ENCODE measurements at regions not wholly inside any gene's neighbourhood (a gene's known extent, or its start where the extent isn't known, plus 50 kb on each side); places are given as distances from the start of the nearest gene placed in this dataset.
"Not testable (repeated sequence)": the region's sequence is repeated elsewhere in the genome, so short reads cannot be mapped to it uniquely, and the experiment has no call there.

DNA sequence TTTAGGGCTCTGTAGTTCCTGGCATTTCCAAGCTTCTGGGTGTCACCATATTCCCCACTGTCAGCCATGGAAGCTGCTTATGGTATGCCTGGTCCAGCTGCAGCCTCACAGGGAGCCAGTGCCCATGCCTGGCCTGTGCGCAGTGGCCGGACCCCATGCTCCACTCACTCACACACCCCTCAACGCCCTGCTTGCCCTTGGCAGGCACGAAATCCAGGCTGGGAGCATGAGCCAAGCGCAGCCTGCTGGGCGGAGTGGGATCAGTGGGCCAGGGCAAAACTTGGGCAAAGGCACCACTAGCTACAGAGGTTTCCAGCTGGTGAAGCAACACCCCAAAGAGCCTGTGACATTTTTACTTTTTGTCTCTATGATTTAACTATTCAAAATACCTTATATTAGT is 520.4 kb downstream of the RWDD3 start:
- DNase-seq (ENCODE audit: low read depth in 2 of 2): no peak

DNA sequence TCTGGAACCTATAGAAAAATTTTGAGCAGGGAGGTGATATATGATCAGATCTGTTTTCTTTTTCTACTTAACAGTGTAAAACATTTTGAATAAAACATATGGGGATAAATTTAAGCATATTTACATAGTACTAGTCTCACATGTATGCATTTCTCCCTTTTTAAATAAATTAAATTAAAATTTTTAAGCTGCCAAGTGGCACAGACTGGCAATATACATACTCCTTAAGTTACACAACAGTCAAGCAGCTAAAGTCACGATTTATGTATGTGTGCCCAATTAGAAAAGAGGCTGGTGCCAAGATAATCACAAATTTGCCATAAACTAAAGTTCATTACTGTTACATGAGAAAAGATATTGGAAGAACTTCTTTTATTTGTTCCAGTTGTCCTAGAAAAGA is 532.0 kb downstream of the RWDD3 start:
- DNase-seq (ENCODE audit: low read depth in 2 of 2): no peak

GRCh38 chr1:95770581-95770980 is 536.6 kb downstream of the RWDD3 start:
- DNase-seq (ENCODE audit: low read depth in 2 of 2): no peak

DNA sequence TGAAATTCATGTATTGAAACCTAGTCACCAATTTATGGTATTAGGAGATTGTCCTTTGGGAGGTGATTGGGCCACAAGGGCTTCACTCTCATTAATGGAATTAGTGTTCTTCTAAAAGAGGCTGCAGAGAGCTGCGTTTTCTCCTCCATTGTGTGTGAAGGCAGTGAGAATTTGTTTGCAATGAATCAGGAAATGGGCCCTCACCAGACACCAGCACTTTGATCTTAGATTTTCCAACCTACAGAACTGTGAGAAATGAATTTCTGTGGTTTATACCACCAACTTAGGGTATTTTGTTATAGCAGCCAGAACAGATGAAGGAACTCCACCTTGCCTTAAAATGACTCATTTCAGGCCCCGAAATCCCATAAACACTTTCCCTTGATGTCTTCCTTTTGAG is 544.2 kb downstream of the RWDD3 start:
- no peak for DNase-seq (ENCODE audit: low read depth in 2 of 2)

- no peak for DNase-seq (ENCODE audit: low read depth in 2 of 2)
These were observed 546.8 kb downstream of the RWDD3 start for GRCh38 chr1:95780836-95781235.

GRCh38 chr1:95790136-95790535 is 556.1 kb downstream of the RWDD3 start:
- DNase-seq (ENCODE audit: low read depth in 2 of 2): no peak

DNA sequence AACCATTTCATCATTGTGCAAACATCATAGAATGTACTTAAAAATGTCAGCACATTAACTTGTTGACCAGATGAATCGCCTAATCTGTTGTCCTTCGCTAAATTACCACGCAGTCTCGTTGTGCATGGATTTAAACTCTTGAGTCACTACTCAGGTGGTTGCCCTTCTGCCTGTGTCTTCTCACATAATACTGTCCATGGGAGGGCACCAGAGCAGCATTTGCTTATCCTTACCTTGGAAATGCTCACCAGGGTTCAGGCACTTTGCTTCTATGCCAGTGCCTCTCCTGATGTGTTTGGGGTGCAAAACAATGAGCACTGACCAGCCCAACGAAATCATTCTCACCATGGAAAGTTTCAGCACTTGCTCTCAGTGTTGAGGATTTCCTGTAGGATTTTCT is 559.9 kb downstream of the RWDD3 start:
- no peak for DNase-seq (ENCODE audit: low read depth in 2 of 2)

GRCh38 chr1:95797761-95798160 is 563.8 kb downstream of the RWDD3 start:
- not testable (repeated sequence) for DNase-seq (ENCODE audit: low read depth in 2 of 2)

DNA sequence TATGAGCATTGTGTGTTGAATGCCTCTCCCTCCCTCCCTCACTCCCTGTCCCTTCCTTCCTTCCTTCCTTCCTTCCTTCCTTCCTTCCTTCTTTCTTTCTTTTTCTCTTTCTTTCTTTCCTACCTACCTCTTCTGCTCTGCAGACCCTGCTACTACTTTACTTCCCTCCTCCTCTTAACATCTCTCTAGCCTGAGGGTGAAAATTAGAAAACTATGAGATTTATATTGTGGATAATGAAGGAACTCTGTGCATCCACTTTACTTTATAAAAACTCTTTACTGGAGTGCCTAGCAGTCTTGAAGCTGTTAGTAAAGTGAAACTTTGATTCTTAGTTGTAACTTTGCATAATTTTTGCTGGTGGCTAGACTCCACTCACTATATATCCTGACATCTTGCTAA is 572.2 kb downstream of the RWDD3 start:
- DNase-seq (ENCODE audit: low read depth in 2 of 2): no peak

GRCh38 chr1:95809391-95809790 is 575.4 kb downstream of the RWDD3 start:
- DNase-seq (ENCODE audit: low read depth in 2 of 2): no peak

- no peak for DNase-seq (ENCODE audit: low read depth in 2 of 2)
These were observed 581.5 kb downstream of the RWDD3 start for GRCh38 chr1:95815511-95815910.

DNA sequence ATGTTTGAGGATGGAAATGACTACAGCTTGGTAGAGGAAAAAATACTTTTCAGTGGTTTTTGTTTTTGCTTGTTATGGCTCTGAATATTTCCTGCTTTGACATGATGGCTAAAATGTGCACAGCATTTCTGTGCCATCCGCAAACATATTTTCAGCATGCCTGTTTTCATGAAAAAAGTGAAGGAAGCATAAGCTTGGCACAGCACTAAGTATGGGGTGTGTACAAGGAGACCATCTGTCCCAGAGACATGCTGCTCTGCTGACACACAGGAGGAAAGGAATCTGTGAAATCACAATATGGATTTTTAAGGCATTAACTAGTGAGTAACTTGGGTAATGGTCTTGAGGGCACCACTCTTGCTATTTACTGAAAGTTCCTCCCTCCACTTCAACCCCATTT is 595.5 kb downstream of the RWDD3 start:
- no peak for DNase-seq (ENCODE audit: low read depth in 2 of 2)

- DNase-seq (ENCODE audit: low read depth in 2 of 2): no peak
These were observed 598.4 kb downstream of the RWDD3 start for GRCh38 chr1:95832370-95832769.

DNA sequence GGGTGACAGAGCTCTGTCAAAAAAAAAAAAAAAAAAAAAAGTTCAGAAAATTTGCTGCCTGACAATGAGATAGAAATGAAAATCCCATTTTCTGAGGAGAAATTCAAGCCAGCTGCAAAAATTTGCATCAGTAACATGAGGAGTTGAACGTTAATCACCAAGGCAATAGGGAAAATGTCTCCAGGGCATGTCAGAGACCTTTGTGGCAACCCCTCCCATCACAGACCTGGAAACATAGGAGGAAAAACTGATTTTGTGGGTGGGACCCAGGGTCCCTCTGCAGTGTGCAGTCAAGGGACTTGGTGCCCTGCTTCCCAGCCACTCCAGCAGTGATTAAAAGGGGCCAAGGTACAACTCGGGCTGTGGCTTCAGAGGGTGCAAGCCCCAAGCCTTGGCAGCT is 615.4 kb downstream of the RWDD3 start:
- DNase-seq (ENCODE audit: low read depth in 2 of 2): no peak

- no peak for DNase-seq (ENCODE audit: low read depth in 2 of 2)
These were observed 616.2 kb downstream of the RWDD3 start for GRCh38 chr1:95850165-95850649.

DNA sequence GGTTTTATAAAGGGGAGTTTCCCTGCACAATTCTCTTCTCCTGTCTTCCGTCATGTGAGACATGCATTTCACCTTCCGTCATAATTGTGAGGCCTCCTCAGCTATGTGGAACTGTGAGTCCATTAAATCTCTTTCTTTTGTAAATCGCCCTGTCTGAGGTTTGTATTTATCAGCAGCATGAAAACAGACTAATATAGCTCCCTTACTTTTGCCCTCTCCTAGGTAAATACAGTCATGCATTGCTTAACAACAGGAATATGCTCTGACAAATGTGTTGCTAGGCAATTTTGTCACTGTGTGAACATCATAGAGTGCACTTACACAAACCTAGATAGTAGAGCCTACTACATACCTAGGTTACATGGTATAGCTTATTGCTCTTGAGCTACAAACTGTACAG is 616.8 kb downstream of the RWDD3 start:
- no peak for DNase-seq (ENCODE audit: low read depth in 2 of 2)

DNA sequence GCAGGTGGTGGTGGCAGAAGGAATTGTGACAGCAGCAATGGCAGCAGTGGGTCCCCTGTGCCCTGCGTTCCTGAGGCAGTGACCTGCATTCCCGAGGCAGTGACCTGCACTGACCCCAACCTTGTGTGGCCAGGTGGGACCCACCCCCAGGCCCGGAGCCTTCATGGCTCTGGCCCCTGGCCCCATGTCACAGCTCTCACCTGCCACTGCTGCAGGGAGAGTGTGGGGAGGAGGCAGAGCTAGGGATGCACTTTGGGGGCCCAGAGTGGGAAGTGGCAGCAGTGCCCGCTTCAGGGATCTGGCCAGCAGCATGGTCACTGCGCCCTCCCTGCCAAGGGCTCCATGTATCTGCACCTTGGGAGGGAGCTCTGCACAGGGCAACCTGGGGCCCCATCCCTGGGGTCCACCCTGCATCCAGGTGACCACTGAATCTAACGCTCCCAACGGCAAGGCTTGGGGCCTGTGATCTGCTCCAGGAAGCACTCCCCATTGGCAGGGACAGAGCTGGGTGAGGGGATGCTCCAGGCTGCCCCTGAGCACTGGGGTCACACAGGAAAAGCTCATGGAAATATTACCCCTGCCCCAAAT is 618.6 kb downstream of the RWDD3 start:
- no peak for DNase-seq (ENCODE audit: low read depth in 2 of 2)

- no peak for DNase-seq (ENCODE audit: low read depth in 2 of 2)
These were observed 620.4 kb downstream of the RWDD3 start for GRCh38 chr1:95854457-95854856.

- DNase-seq (ENCODE audit: low read depth in 2 of 2): no peak
These were observed 629.1 kb downstream of the RWDD3 start for GRCh38 chr1:95863086-95863485.

DNA sequence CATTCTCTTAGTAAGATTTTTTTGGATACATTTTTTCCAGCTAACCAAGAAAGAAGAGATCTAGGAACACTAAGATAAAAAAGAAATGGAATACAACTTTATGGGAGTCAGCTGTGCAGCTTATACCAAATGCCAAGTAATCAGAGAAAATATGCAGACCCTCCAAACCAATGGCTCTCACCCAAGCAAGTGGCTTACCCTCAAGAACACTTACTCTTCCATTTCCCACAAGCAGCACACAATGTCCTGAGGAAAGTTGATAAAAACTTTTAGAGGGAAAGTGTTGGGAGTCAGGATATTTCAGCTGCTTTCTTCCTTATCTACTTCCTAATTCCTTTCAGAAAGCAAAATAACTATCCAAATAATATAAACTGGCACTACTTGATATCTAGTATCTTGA is 631.8 kb downstream of the RWDD3 start:
- DNase-seq (ENCODE audit: low read depth in 2 of 2): no peak

GRCh38 chr1:95876276-95876675 is 642.3 kb downstream of the RWDD3 start:
- DNase-seq (ENCODE audit: low read depth in 2 of 2): no peak

GRCh38 chr1:95879498-95880050 is 645.6 kb downstream of the RWDD3 start:
- DNase-seq (ENCODE audit: low read depth in 2 of 2): no peak

GRCh38 chr1:95888941-95889390 is 655.0 kb downstream of the RWDD3 start:
- no peak for DNase-seq (ENCODE audit: low read depth in 2 of 2)

DNA sequence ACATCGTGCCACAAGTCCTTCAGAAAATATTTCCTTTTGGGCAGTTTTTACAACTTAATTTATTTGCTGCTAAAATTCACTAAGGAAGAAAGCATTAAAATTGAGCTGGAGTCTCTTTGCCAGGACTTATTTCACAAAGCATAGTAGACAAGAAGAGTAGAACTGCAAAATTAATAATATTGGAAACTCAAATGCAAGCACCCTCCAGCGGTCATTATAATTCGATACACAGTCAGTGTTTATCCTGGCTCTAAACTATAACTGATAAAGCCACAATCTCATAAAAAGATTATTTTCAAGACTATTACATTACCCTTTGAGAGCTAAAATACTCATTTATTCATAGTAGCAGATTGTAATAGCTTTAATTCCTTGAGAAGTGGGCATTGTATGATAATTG is 655.4 kb downstream of the RWDD3 start:
- no peak for DNase-seq (ENCODE audit: low read depth in 2 of 2)
